SU-DHL-6 (cell line): ENCODE measurements at regions not wholly inside any gene's neighbourhood (a gene's known extent, or its start where the extent isn't known, plus 50 kb on each side); places are given as distances from the start of the nearest gene placed in this dataset.

Source experiments
- EZH2phosphoT487 ChIP-seq: fragments of 200-600 bp; sonication (generic), shearing (Covaris generic); conservative IDR thresholded peaks from 2 replicates; pipeline ENCODE4 v1.6.1; 2018; ENCODE audit warnings: mild to moderate bottlenecking, antibody characterized with exemption, low read length, moderate library complexity, mixed read lengths
- TF ChIP-seq, protein P1 (sequence below): fragments of 200-600 bp; sonication (generic); IDR thresholded peaks from one replicate; pipeline ENCODE4 v1.5.1; 2017; ENCODE audit warnings: antibody characterized with exemption, mild to moderate bottlenecking, low read length, moderate library complexity; ENCODE audit not compliant: insufficient read depth, poor library complexity, severe bottlenecking

GRCh38 chr19:56894626-56895025, 54.1 kb upstream of the PEG3 start:
- TF ChIP-seq, protein P1, sequence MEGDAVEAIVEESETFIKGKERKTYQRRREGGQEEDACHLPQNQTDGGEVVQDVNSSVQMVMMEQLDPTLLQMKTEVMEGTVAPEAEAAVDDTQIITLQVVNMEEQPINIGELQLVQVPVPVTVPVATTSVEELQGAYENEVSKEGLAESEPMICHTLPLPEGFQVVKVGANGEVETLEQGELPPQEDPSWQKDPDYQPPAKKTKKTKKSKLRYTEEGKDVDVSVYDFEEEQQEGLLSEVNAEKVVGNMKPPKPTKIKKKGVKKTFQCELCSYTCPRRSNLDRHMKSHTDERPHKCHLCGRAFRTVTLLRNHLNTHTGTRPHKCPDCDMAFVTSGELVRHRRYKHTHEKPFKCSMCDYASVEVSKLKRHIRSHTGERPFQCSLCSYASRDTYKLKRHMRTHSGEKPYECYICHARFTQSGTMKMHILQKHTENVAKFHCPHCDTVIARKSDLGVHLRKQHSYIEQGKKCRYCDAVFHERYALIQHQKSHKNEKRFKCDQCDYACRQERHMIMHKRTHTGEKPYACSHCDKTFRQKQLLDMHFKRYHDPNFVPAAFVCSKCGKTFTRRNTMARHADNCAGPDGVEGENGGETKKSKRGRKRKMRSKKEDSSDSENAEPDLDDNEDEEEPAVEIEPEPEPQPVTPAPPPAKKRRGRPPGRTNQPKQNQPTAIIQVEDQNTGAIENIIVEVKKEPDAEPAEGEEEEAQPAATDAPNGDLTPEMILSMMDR: no peak
- no peak for TF ChIP-seq EZH2phosphoT487
